Gastroesophageal sphincter (tissue), 3 donors: ENCODE measurements at regions not wholly inside any gene's neighbourhood (a gene's known extent, or its start where the extent isn't known, plus 50 kb on each side); places are given as distances from the start of the nearest gene placed in this dataset.

ENCODE experiments used
- EP300 ChIP-seq: sonication (generic); formaldehyde crosslinking; IDR thresholded peaks from one replicate; pipeline ENCODE4 v1.6.1; 2017; ENCODE audit warnings: antibody characterized with exemption, mild to moderate bottlenecking
- POLR2A ChIP-seq, 2 donors: fragments of 450-650 bp; IDR thresholded peaks; one replicate each; pipeline ENCODE4 v1.6.1; 2017; ENCODE audit warnings: antibody characterized with exemption in 2 of 2, mild to moderate bottlenecking in 2 of 2, moderate library complexity in 1 of 2
- TF ChIP-seq, protein P1 (sequence below), 4 experiments: fragments of 200-600 bp in 2 of 4; fragments of 450-650 bp in 2 of 4; sonication (generic) in 1 of 4; IDR thresholded peaks; one replicate each; pipeline ENCODE4 v1.5.1; 2017 to 2019; ENCODE audit warnings: antibody characterized with exemption in 4 of 4, mild to moderate bottlenecking in 2 of 4, moderate library complexity in 2 of 4

DNA sequence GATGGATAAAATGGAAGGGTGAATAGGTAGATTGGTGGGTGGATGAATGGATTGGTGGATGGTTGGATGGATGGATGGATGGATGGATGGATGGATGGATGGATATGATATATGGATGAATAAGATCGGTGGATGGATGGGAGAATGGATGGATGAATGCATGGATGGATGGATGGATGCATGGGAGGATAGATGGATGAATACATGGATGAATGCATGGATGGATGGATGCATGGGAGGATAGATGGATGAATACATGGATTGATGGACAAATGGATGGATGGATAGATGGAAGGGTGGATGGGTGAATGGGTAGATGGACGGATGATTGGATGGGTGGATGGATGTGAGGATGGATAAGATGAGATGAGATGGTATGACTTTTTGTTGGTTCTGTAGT is 95.7 kb upstream of the DUSP22 start:
- TF ChIP-seq POLR2A (IDR thresholded peaks at IDR 0.05) (no peak), EP300 (no peak)
- TF ChIP-seq, protein P1, sequence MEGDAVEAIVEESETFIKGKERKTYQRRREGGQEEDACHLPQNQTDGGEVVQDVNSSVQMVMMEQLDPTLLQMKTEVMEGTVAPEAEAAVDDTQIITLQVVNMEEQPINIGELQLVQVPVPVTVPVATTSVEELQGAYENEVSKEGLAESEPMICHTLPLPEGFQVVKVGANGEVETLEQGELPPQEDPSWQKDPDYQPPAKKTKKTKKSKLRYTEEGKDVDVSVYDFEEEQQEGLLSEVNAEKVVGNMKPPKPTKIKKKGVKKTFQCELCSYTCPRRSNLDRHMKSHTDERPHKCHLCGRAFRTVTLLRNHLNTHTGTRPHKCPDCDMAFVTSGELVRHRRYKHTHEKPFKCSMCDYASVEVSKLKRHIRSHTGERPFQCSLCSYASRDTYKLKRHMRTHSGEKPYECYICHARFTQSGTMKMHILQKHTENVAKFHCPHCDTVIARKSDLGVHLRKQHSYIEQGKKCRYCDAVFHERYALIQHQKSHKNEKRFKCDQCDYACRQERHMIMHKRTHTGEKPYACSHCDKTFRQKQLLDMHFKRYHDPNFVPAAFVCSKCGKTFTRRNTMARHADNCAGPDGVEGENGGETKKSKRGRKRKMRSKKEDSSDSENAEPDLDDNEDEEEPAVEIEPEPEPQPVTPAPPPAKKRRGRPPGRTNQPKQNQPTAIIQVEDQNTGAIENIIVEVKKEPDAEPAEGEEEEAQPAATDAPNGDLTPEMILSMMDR (IDR thresholded peaks at IDR 0.05), result no peak
